ENCODE measurements at regions not wholly inside any gene's neighbourhood (a gene's known extent, or its start where the extent isn't known, plus 50 kb on each side); places are given as distances from the start of the nearest gene placed in this dataset.

DNA sequence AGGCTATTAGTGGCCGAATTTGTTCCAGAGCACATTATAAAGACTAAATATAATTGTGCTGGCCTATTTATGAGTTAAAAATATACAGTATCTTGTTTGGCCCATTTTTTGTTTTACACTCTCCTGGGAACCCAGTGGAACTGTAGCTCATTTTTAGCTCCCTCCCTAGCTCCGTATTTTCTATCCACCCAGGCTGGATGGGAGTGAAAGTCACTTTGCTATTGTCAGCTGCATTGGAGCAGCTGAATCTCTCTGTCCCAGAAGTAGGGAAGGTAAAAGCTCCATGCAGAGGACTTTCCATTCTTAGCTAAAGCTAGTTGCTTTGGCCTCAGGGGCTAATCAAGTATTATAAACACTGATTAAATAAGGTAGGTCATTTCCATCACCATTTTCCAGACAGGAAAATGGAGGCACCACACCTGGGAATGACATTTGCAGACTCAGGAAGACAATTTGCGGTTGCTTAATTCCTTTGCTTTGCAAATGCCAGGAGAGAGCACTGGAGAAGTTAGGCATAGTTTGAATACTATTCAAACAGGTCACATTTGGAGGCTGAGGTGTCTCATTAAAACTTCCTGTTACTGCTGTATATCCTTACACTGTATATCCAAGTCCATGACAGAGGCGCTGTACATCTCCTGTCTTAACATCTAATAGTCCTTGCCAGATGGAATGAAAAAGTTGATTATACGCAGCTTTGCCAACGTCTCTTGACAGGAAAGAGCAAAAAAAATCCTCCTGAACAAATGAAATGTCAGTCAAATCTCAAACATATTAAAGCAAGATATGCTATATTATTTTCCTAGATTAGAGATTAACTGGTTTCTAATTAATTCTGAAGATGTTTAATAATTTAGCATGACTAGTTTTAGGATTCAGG is 338.1 kb upstream of the KIRREL3 start:
- DNase-seq (ENCODE audit: low read depth in 3 of 3) = no peak

DNA sequence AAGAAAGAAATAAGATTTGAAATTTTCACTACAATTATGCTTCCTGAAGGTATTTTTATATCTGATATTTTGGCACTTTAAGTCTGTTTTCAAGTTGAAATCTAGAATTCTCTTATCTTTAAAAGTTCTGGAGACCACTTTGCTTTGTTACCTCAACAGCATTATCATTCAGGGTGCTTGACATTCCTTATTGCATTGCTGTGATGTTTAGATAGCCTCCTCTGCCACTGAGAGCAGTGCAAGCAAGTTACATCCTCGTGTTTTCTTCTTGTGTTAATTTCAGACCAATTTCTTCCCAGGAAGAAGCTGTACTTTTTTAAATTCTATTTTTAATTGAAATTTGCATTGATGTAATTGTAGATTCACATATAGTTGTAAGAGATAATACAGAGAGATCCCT is 333.9 kb upstream of the KIRREL3 start:
- no peak for DNase-seq (ENCODE audit: low read depth in 3 of 3)

DNA sequence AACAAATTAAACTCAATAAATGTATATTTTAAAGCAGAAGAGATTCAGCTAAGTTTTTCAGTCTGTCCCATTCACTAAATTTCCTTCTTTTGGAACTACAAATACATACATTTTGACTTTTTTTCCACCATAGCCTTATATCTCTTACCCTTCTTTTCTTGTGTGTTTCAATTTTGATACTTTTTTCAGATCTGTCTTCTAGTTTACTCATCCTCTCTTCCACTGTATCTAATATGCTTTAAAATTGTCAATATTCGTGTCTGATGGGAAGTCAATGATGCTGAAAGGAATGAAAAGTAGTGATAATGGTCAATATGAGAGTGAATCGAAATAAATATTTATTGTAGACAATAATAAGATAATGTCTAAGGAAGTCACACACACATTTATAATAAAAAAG is 332.3 kb upstream of the KIRREL3 start:
- DNase-seq (ENCODE audit: low read depth in 3 of 3) = no peak

DNA sequence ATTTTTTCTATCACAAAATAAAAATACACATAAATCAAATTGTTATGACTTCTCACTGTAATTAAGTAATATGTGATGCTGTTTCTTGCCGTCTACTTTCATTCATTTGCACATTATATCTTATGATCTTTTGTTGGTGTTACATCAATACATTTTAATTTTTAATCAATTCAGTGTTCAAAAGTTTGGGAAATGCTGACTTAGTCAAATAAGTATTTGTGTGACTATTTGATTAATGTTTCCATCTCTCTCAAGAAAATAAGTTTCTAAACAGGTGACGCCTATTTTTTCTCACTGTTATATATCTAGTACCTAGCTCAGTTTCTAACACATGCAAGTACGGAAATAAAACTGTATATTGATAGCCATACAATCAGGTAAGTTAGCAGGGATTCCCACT is 329.5 kb upstream of the KIRREL3 start:
- no peak for DNase-seq (ENCODE audit: low read depth in 3 of 3)

DNA sequence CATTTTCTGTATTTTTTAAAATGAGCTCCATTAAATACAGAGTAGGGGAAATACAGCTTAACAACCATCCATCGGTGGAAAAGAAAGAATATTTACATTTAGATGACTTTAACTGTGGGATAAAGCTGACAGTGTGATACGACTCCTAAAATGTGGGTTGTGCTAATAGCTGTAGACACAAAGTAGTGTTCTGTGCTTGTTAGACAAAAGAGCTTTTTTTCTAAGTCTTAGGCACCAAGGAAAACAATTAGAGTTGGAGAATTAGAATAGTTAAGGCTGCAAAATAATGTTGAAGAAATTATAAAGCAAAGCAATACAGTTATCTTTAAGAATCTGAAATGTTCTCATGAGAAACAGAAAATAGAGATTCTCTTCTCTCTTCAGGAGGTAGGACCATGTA is 307.7 kb upstream of the KIRREL3 start:
- DNase-seq (ENCODE audit: low read depth in 3 of 3) = no peak

DNA sequence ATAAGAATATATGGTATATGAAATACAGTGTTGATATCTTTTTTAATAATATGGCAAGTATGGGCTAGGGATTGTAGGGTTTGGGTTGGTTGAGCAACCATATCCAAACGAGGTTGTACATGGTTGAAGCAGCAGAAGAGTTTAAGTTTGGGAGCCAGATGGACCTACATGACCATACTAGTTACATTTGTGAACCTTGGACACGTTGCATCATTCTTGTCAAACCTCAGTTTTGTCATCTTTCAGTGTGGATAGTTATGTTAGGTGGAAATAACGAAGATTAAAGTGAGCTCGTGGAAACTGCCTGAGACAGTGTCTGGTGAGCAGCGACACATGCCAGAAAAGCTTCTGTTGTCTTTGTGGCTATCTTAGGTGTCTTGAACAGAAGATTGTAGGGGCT is 307.1 kb upstream of the KIRREL3 start:
- no peak for DNase-seq (ENCODE audit: low read depth in 3 of 3)

DNA sequence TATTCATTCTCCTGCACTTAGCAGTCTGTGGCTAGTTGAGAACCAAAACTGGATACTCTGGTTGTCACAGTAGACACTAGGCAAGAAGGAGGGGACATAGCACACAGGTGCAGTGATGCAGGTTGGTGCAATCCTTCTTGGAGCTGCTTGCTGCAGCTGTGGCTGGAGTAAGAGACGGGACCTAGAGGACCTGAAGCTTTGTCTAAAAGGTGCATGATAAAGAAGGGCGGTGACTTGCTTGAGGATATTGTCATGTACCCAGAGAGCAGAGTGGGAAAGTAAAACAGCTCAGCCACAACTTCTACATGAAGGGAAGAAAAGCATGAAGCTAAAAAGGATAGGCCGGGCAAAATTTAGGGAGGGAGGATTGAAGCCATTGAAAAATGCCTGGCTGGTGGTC is 304.1 kb upstream of the KIRREL3 start:
- no peak for DNase-seq (ENCODE audit: low read depth in 3 of 3)

DNA sequence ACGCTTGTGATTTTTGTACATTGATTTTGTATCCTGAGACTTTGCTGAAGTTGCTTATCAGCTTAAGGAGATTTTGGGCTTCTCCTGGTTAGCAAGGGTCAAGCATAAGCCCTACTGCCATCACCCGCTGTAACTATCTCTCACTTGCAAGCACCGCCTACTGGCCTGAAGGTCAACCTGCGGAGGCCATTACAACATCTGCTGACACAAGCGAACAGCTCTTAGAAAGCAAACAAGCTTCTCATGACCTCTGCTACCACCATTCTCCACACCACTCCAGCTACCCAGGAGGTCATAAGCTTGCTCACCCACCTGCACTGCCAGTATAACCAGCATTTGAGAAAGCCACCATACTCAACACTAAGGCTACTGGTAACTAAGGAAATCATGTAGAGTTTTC is 288.4 kb upstream of the KIRREL3 start:
- DNase-seq (ENCODE audit: low read depth in 3 of 3) = no peak

DNA sequence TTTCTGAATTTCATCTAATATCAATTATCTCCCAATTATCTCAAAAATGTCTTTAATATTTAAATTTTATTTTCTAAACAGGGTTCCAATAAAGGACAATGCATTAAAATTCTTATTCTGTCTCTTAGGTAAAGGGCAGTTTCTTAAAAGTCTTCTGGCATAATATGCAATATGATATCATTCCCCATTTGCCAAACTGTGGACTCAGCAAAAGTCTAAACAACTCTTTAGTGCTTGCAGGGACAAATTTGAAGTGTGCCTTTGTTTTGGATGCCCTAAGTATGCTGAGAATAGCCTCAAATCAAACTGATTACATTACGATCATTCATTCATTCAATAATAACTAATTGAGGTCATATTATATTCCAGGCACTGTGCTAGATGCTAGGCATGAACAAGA is 281.0 kb upstream of the KIRREL3 start:
- no peak for DNase-seq (ENCODE audit: low read depth in 3 of 3)

DNA sequence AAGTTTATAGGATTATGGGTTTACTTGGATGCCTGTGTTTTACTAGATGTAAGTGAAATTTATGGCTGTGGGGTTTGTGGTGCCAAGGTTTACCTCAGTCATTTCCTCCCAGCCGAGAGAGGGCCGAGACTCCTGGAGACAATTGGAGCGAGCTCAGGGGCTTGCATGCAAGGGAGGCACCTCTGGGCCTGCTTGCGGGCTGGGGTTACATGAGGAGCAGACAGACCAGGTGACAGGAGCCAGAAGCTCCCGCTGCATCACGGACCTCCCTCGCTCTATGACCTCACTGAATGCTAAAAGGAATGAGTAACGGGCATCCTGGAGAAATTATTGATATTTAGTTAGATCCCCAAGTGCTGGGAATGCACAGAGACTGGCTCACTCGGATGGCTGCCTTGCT is 275.2 kb upstream of the KIRREL3 start:
- no peak for DNase-seq (ENCODE audit: low read depth in 3 of 3)

DNA sequence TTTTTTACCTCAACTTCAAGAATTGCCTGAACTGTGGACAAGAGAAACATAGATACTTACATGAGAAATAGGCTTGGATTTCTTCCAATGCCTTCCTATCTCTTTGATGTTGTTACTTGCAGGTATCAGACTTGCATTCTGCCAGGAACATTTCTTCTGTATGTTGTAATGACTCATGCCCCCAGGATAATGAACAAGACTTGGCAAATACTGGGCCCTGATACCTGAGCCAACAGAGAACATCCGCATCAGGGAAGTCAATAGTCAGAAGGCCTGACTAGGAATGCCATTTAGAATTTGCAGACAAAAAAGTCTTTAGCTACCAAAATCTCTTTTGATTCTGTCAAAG is 273.7 kb upstream of the KIRREL3 start:
- DNase-seq (ENCODE audit: low read depth in 3 of 3) = no peak

DNA sequence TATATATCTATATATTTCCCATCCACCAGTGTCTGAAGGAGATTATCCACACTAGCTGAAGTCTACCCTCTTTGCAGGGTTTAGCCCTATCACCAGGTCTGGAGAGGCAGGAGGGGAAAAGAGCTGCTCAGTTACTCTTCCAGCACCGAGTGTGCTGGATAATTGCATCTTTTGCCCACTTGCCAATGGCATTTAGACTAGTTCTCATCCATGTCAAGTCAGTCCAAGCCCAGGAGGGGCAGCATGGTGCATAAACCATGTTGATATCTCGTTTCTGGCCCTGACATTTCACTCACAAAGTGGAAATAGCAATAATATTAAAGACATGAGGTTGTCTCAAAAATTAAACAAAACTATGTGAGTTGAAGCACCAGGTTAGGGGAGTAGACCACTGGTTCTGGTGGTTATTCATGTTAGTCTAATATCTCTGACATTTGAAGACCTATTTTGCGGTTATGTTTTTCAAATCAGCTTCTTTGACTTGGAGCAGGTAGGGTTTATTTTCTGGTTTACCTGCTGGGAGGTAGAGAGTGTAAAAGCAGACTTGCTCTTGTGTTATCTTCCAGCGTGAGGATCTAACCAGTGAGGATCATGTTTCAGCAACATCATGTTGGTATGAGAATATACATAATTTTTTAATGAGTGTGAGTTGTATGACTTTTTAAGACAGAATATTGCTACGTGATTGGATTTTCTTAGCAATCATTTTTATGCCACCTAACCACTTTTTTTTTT is 273.2 kb upstream of the KIRREL3 start:
- no peak for DNase-seq (ENCODE audit: low read depth in 3 of 3)

DNA sequence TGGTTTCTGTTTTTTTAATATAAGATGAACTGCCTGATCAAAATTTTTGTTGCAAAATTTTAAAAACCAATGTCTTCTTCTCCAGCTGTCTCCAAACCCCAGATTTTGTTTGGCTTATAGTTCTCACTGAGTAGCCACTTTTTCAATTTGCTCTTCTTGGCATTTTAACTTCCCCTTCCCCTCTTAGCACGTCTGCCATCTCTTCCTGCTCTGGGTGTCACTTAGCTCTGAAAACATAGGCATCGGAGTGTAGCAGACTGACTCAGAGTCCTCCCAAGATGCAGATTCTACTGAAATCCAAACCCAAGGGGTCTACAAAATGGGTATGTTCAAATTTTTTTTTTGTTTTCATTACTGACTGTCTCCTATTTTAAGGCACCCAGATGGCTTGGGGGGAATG is 270.3 kb upstream of the KIRREL3 start:
- DNase-seq (ENCODE audit: low read depth in 3 of 3) = no peak

DNA sequence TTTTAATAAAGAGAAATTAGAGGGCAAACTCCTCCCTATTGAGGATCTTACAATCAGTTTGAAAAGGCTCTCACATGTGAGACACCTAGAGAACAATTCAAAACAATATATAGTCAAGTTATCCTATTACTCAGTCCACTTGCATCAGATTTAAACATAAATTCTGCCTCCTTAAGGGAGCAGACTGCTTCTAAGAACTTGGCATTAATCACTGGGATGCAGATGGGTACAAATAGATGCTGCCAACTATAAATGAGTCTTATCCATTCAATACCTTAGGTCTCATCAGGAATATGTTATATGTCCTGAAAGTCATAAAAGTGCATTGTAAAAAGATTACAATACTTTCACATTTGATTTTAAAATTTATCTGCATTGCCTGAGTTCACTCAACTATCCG is 269.3 kb upstream of the KIRREL3 start:
- DNase-seq (ENCODE audit: low read depth in 3 of 3) = no peak

DNA sequence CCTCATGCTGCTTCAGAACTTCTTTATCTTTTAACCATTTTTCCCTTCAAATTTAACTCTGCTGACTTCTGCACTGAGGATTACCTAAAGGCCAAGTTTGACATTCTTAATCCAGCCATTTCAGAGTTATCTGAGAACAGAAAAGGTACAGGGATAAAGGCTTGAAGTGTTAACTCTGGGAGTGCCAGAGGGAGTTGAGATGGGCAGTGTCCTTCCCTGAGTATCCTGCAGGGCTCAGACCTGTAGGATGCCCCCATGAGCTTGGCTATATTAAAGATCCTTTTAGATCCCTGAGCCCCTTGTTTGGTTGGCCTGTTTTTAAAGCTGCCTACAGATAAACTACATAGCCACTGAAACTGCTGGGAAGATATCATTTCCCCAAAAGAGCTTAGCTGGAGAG is 268.4 kb upstream of the KIRREL3 start:
- DNase-seq (ENCODE audit: low read depth in 3 of 3) = no peak

DNA sequence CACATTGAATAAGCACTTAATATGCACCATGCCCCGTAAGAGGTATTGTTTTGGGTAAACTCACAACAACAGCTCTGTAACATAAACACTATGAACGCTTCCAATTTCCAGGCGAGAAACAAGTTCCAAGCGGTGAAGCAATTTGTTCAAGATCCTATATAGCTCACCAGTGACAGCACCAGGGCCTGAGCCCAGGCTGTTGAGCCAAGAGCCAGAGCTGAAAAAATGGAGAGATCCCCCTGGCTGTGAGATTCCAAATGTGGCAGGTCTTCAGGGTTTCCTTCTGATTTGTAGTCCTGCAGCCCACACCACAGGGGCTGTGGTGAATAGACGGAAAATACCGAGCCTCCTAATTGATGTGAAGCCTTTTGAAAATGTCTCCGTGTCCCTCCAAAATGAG is 268.0 kb upstream of the KIRREL3 start:
- DNase-seq (ENCODE audit: low read depth in 3 of 3) = no peak

DNA sequence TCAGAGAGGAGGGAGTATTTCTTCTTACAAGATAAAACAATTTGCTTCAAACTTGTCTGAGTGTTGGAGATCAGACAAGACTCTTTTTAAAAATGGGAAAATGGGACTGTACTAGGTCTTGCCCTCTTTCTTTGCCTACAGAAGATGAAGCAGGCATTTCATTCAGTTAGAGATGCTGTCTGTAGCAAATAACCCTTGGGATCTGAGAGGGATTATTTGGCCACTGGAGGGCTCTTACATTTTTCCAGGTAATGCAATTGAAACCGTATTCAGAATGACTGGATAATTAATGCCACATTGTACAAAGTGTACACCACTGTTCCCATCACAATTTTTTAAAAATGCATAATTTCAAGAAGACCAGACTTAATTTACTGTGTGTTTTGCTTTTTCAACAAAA is 258.5 kb upstream of the KIRREL3 start:
- no peak for DNase-seq (ENCODE audit: low read depth in 3 of 3)

DNA sequence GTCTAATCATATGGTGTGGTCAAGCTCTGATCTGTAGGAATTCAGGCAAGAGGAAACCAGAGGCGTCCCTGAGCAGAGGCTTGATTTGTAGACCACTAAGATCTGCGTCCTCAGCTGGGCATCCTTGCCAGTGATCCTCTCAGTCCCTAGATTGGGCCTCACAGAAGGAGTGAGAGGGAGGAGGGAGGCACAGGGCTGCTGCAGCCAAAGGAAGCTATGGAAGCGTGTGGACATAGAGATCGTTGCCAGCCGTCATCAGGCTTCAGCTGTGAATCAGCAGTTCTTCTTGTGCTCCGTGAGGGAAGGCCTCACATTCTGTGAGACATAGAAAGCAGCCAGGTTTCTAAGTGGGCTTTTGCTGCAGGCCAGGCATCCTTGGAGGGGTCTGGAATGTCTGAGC is 254.6 kb upstream of the KIRREL3 start:
- DNase-seq (ENCODE audit: low read depth in 3 of 3) = no peak

DNA sequence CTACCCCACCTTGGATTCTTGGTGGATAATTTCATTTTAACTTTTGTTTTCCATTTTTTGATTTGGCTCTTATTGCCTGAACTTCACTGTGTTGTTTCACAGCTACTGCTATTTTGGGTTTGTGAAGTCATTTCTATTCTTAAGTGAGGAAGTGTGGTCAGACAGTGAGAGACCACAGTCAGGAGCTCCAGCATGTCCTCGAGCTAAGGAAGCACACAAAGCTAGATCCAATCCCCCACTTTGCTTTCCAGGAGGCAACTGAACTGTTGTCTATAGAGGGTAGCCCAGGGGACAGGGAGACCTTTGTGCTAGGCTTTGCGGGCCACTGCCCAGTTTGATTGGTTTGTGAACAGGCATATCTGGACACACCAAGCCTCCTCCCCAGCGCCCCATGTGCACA is 251.8 kb upstream of the KIRREL3 start:
- DNase-seq (ENCODE audit: low read depth in 3 of 3) = no peak

DNA sequence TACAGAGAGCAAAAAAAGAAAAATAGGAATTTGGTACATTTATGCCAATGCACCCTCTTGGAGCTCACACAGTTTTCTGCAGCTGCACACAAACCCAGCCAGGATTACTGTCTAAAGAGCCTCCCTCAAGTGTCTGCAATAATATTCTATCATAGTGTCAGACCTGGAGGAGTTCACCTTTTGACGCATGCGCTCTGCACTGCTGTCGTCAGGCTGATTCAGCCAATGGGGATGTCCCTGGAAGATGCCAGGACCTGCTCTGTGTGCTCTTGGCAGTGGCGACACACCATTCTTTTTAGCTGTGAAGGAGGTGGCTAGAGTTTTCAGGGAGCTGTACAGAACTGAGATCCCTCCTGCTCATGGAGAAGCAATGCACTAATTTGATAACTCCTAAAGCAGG is 249.0 kb upstream of the KIRREL3 start:
- no peak for DNase-seq (ENCODE audit: low read depth in 3 of 3)

DNA sequence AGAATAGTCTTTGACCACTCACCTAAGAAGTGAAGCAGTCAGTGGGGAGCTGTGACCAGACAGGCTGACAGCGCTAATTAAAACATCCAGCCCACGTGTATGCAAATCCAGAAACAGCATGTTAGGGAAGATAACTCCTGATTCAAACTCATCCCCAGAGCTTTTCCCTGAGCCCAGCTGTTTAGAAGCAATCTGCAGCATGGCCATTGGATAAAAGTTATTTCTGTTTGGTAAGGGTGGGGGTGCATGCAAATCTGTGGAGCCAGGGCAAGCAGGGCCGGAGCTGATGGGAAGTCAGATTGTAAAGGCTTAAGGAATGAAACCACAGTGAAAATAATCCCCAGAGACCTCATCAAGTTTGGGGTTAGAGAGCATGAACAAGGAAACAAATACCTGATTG is 247.9 kb upstream of the KIRREL3 start:
- no peak for DNase-seq (ENCODE audit: low read depth in 3 of 3)

DNA sequence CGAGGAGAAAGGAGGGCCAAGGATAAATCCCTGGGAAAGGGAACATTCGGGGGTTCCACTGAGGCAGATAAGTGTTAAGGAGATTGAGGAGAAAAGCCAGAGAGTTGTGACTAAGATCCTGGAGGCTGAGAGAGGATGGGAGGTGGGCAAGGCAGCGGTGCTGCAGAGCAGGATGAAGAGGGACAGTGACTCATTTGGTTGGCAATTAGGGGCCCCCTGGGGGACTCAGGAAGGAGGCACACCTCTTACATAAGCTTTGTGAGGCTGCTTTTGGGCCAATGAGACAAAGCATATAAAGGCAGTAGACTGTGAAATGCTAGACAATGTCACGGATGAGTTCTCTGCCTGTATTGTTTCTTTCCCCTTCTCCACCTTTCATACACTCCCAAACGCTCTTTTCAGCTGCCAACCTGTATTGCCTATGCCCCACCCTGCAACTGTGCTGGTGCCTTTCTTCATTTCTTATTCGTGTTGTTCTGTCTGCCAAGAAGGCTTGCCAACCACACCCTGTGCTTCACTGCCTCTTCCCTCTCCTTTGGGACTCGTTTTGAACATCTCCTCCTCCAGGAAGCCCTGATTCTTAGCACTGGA is 246.8 kb upstream of the KIRREL3 start:
- no peak for DNase-seq (ENCODE audit: low read depth in 3 of 3)

DNA sequence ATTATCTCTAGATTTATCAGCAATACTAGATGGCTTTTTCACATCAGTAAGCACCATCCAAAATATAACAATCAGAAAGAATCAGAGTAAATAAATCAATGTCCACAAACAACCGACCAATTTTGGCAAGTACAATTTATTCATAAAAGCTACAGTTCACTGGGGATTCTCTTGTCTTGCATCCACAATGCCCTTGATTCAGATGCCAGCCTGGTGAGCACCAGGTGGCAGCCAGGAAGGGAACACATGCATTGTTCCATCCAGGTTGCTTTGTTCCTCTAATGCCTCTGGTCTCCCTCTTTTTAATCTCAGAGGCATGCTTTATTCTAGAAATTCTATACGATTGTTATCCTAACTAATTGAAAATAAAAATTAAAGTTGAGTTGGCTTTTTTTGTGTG is 242.1 kb upstream of the KIRREL3 start:
- DNase-seq (ENCODE audit: low read depth in 3 of 3) = no peak
